ENCODE measurements at regions not wholly inside any gene's neighbourhood (a gene's known extent, or its start where the extent isn't known, plus 50 kb on each side); places are given as distances from the start of the nearest gene placed in this dataset.

DNA sequence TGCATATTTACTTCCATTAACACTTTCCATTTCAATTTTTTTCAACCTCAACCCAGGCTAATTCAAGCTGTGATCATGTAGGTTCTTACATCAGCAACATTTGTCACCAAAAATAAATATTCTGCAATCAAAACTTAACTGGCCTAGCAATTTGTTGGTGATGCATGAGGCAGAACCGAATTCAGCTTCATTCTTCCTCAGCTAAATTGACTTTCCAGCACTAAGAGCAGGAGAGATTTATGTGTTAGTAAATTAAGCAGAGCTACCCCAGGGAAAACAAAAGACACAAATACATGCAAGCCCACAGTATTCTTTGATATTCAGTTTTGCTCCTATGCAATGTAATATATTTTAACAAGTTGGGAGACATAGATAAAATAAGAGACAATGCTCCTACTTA lies 208.7 kb upstream of the NDST3 start:
- TF ChIP-seq, protein P1, sequence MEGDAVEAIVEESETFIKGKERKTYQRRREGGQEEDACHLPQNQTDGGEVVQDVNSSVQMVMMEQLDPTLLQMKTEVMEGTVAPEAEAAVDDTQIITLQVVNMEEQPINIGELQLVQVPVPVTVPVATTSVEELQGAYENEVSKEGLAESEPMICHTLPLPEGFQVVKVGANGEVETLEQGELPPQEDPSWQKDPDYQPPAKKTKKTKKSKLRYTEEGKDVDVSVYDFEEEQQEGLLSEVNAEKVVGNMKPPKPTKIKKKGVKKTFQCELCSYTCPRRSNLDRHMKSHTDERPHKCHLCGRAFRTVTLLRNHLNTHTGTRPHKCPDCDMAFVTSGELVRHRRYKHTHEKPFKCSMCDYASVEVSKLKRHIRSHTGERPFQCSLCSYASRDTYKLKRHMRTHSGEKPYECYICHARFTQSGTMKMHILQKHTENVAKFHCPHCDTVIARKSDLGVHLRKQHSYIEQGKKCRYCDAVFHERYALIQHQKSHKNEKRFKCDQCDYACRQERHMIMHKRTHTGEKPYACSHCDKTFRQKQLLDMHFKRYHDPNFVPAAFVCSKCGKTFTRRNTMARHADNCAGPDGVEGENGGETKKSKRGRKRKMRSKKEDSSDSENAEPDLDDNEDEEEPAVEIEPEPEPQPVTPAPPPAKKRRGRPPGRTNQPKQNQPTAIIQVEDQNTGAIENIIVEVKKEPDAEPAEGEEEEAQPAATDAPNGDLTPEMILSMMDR (IDR thresholded peaks at IDR 0.05; ENCODE audit: extremely low read depth in 1 of 2, insufficient read depth in 1 of 2, low read depth in 1 of 2, low read length in 2 of 2), result no peak
- TF ChIP-seq, protein P2, sequence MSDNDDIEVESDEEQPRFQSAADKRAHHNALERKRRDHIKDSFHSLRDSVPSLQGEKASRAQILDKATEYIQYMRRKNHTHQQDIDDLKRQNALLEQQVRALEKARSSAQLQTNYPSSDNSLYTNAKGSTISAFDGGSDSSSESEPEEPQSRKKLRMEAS (IDR thresholded peaks at IDR 0.05; ENCODE audit: insufficient read depth, insufficient read length), result no peak
- TF ChIP-seq GATA2 (IDR thresholded peaks at IDR 0.05; ENCODE audit: insufficient read depth, insufficient read length, low read depth, low read length) (no peak), POLR2A (IDR thresholded peaks at IDR 0.05; ENCODE audit: low read depth, low read length) (no peak), JUN (IDR thresholded peaks at IDR 0.05; ENCODE audit: borderline replicate concordance, insufficient read depth, insufficient read length, low read depth) (no peak), POLR2AphosphoS5 (IDR thresholded peaks at IDR 0.05; ENCODE audit: insufficient read depth, low read depth, low read length) (no peak), EZH2 (IDR thresholded peaks at IDR 0.05; ENCODE audit: borderline replicate concordance, low read depth, low read length, severe bottlenecking) (no peak), MYC (IDR thresholded peaks at IDR 0.05; ENCODE audit: low read depth, low read length) (no peak), FOS (IDR thresholded peaks at IDR 0.05; ENCODE audit: borderline replicate concordance, insufficient read depth, low read length) (no peak)
